ENCODE measurements at regions not wholly inside any gene's neighbourhood (a gene's known extent, or its start where the extent isn't known, plus 50 kb on each side); places are given as distances from the start of the nearest gene placed in this dataset.

DNA sequence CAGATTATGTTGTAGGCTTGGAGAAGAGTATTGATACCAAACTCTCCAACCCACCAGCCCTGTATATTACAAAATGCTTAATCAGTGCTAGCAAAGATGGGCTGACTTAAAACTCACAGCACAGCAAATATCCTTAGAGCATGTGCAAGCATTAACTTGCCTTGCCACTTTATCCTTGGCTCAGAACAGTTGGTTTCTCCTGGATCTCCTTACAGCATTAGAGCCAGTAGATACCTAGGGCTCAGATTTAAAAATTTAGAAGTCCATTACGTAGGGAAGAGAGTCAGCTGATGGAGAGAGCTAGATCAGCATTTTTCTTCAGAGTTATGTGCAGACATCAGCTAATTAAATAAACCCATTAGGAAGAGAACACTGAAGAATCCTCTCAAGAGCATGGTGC lies 198.5 kb upstream of the ZBED5 start:
- DNase-seq (ENCODE audit: extremely low read depth, insufficient read length): no peak
- TF ChIP-seq, protein P1, sequence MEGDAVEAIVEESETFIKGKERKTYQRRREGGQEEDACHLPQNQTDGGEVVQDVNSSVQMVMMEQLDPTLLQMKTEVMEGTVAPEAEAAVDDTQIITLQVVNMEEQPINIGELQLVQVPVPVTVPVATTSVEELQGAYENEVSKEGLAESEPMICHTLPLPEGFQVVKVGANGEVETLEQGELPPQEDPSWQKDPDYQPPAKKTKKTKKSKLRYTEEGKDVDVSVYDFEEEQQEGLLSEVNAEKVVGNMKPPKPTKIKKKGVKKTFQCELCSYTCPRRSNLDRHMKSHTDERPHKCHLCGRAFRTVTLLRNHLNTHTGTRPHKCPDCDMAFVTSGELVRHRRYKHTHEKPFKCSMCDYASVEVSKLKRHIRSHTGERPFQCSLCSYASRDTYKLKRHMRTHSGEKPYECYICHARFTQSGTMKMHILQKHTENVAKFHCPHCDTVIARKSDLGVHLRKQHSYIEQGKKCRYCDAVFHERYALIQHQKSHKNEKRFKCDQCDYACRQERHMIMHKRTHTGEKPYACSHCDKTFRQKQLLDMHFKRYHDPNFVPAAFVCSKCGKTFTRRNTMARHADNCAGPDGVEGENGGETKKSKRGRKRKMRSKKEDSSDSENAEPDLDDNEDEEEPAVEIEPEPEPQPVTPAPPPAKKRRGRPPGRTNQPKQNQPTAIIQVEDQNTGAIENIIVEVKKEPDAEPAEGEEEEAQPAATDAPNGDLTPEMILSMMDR (IDR thresholded peaks at IDR 0.05; ENCODE audit: insufficient read depth, low read length, poor library complexity, severe bottlenecking): no peak
- Histone ChIP-seq H3K36me3 (ENCODE audit: control insufficient read depth, insufficient read depth, low read length) (no peaks in the 10 kb centered on the region), H3K27me3 (replicated peaks; ENCODE audit: control insufficient read depth, insufficient read depth, low read length) (no peaks in the 10 kb centered on the region), H3K4me3 (replicated peaks; ENCODE audit: low read depth, low read length) (no peak overlapping the region)

DNA sequence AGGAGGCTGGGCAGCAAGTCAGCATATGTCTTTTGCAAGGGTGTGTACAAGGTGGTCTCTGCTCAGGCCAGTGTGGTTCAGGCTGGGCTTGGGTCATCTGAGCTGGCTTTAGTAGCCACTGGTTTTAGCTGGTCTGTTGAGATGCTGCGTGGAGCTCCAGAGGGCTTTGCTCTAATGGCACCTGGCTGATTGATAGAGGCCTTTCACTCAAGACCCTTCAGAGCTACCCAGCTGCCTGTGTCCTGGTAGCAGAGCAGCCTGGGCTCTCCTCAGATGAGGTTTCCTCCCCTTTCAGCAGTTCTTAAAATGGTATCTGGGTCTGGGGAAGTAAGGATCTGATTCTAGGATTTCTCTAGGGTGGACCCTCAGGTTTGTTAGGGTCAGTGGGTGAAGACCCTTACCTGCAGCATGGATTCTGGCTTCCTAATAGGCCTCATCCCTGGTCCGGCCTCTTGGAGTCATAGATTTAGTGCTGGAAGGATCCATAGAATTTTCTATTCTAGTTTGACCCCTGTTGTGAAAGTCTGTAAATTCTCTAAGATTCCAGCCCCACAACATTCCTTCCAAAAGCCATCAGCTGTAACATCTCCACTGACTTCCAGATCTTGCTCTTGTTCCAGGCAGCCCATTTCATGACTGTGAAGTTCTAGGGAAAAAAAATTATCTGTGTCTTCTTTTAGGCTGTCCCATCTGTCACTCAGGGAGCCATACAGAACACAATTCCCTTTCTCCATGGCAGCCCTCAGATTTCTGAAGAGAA lies 190.2 kb upstream of the ZBED5 start:
- no peak overlapping the region for H3K4me3 ChIP-seq (replicated peaks; ENCODE audit: low read depth, low read length)
- H3K27me3 ChIP-seq (replicated peaks; ENCODE audit: control insufficient read depth, insufficient read depth, low read length): no peaks in the 10 kb centered on the region; the same call in 1 of the 2 replicates
- DNase-seq (ENCODE audit: extremely low read depth, insufficient read length): no peak
- H3K36me3 ChIP-seq (ENCODE audit: control insufficient read depth, insufficient read depth, low read length): no peaks in the 10 kb centered on the region
- TF ChIP-seq, protein P1 (IDR thresholded peaks at IDR 0.05; ENCODE audit: insufficient read depth, low read length, poor library complexity, severe bottlenecking): no peak

DNA sequence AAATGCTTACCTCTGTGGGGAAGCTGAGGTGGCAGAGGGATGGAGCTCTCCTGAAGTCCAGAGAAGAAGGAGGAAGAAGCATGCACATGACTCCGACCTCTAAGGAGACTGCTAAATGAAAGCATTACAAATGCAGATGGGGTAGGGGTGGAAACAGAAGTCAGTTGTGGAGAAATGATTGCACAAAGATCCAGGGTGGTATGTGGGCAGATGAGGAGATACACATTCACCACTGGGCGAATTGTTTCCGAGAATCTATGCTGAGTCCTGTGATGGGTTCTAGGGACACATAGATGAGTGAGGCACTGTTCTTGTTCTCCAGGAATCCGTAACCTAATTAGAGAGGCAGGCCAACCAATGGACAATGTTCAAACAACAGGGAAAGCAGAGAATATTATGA lies 188.9 kb upstream of the ZBED5 start:
- TF ChIP-seq, protein P1 (IDR thresholded peaks at IDR 0.05; ENCODE audit: insufficient read depth, low read length, poor library complexity, severe bottlenecking): no peak

DNA sequence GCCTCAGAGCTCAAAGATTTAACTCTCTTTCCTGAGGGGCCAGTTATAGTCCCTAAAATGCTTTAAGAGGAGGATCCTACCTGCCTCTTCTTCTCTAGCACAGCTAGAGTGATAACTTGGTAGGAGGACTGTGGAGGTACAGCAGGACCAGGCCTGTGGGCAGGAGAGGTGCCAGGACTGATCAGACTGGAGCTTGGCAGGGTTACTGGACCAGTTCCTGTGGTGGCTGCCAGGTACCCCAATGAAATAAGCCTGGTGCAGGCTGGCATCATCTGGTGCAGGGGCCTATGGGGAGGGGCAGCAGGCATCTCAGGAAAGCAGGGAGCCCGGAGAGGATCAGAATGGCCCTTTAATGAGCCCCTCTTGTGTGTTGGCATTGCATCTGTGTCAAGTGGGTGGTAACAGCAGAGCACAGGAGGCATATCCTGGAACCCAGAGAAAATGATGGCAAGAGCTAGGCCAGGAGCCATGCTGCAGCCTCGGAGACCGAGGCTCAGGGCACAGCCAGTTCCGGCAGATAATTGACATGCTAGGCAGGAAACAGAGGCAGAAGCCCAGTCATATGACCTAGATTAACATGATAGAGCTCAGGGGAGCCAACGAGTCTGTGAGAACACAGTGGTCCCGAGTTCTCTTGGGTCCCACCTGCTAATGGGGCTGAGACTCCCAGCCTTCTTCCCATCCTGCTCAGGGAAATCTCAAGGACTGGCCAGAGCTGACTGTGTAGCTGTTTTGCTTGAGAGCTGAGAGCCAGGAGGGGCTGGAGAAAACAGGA lies 187.5 kb upstream of the ZBED5 start:
- TF ChIP-seq, protein P1 (IDR thresholded peaks at IDR 0.05; ENCODE audit: insufficient read depth, low read length, poor library complexity, severe bottlenecking): no peak
- Histone ChIP-seq H3K4me3 (replicated peaks; ENCODE audit: low read depth, low read length) (no peak overlapping the region), H3K36me3 (ENCODE audit: control insufficient read depth, insufficient read depth, low read length) (no peaks in the 10 kb centered on the region), H3K27me3 (replicated peaks; ENCODE audit: control insufficient read depth, insufficient read depth, low read length) (no peaks in the 10 kb centered on the region; the same call in 1 of the 2 replicates)
- no peak for DNase-seq (ENCODE audit: extremely low read depth, insufficient read length)

More for the DNA sequence above, 188.9 kb upstream of the ZBED5 start:
- no peak for DNase-seq (ENCODE audit: extremely low read depth, insufficient read length)
- no peaks in the 10 kb centered on the region for H3K36me3 ChIP-seq (ENCODE audit: control insufficient read depth, insufficient read depth, low read length)
- H3K4me3 ChIP-seq (replicated peaks; ENCODE audit: low read depth, low read length): no peak overlapping the region
- H3K27me3 ChIP-seq (replicated peaks; ENCODE audit: control insufficient read depth, insufficient read depth, low read length): no peaks in the 10 kb centered on the region; the same call in 1 of the 2 replicates

DNA sequence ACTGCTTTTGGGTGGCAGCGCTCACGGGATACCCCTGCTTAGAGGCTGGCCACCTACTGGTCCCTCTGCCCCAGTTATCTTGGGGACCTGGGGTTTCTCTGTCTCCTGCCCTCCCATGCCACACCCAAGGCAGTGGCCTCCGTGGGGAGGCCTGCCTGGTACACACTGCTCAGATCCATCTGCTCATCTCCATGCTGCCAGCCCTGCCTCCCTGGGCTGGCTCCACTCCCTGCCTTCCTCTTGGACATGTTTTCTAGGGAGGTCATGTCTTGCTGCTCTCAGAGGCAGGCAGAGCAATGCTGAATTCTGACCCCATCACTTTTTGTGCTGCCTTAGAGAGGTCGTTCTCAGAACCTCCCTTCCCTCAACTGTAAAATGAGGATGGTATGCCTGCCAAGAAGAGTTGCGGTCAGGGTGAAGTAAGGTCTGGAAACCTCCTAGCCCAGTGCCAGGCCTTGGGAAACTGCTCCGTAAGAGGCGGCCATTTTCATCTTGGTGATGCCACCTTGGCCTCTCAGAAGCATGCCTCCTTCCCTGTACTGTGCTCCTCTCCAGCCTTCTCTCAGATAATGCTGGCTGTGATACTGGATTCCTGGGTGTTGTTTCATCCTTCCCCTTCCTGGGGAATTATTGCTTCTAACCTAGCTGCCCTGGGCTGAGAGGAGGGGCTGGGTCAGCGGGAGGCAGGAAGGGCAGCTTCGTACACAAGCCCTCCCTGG lies 186.4 kb upstream of the ZBED5 start:
- no peak for DNase-seq (ENCODE audit: extremely low read depth, insufficient read length)
- no peaks in the 10 kb centered on the region for H3K36me3 ChIP-seq (ENCODE audit: control insufficient read depth, insufficient read depth, low read length)
- H3K27me3 ChIP-seq (replicated peaks; ENCODE audit: control insufficient read depth, insufficient read depth, low read length): no peaks in the 10 kb centered on the region; the same call in 1 of the 2 replicates
- TF ChIP-seq, protein P1 (IDR thresholded peaks at IDR 0.05; ENCODE audit: insufficient read depth, low read length, poor library complexity, severe bottlenecking): no peak
- no peak overlapping the region for H3K4me3 ChIP-seq (replicated peaks; ENCODE audit: low read depth, low read length)
